Neural progenitor cell (in vitro differentiated cells): ENCODE measurements at regions not wholly inside any gene's neighbourhood (a gene's known extent, or its start where the extent isn't known, plus 50 kb on each side); places are given as distances from the start of the nearest gene placed in this dataset.

Source experiments
- EZH2 ChIP-seq: fragments of 200-600 bp; sonication (generic); IDR thresholded peaks from 2 replicates; pipeline ENCODE4 v1.6.1; 2017; ENCODE audit warnings: antibody characterized with exemption, mild to moderate bottlenecking, moderate library complexity
- EZH2phosphoT487 ChIP-seq: fragments of 200-600 bp; sonication (generic); IDR thresholded peaks from 2 replicates; pipeline ENCODE4 v1.6.1; 2017; ENCODE audit warnings: antibody characterized with exemption
- TF ChIP-seq, protein P1 (sequence below): fragments of 200-600 bp; sonication (generic); IDR thresholded peaks from 2 replicates; pipeline ENCODE4 v1.5.1; 2017; ENCODE audit warnings: antibody characterized with exemption, mild to moderate bottlenecking

DNA sequence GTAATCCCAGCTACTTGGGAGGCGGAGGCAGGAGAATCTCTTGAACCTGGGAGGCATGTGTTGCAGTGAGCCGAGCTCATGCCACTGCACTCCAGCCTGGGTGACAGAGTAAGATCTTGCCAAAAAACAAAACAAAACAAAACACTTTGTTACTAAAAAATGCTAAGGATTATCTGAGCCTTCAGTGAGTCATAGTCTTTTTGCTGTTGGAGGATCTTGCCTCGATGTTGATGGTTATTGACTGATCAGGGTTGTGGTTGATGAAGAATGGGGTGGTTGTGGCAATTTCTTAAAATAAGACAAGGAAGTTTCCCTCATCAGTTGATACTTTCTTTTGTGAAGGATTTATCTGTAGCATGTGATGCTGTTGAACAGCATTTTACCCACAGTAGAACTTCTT, 196.8 kb upstream of the HDDC2 start:
- TF ChIP-seq, protein P1, sequence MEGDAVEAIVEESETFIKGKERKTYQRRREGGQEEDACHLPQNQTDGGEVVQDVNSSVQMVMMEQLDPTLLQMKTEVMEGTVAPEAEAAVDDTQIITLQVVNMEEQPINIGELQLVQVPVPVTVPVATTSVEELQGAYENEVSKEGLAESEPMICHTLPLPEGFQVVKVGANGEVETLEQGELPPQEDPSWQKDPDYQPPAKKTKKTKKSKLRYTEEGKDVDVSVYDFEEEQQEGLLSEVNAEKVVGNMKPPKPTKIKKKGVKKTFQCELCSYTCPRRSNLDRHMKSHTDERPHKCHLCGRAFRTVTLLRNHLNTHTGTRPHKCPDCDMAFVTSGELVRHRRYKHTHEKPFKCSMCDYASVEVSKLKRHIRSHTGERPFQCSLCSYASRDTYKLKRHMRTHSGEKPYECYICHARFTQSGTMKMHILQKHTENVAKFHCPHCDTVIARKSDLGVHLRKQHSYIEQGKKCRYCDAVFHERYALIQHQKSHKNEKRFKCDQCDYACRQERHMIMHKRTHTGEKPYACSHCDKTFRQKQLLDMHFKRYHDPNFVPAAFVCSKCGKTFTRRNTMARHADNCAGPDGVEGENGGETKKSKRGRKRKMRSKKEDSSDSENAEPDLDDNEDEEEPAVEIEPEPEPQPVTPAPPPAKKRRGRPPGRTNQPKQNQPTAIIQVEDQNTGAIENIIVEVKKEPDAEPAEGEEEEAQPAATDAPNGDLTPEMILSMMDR, result no peak
- TF ChIP-seq EZH2, result no peak
- no peak for TF ChIP-seq EZH2phosphoT487
